HL-60/S4 (cell line): ENCODE measurements at regions not wholly inside any gene's neighbourhood (a gene's known extent, or its start where the extent isn't known, plus 50 kb on each side); places are given as distances from the start of the nearest gene placed in this dataset.

Experiments used
- in situ Hi-C: fragments of 300-500 bp; cut with MboI; formaldehyde crosslinking; loops from 2 replicates; pipeline ENCODE4 v1.14.3; 2022; ENCODE audit warnings: low sequenced_read_pairs

DNA sequence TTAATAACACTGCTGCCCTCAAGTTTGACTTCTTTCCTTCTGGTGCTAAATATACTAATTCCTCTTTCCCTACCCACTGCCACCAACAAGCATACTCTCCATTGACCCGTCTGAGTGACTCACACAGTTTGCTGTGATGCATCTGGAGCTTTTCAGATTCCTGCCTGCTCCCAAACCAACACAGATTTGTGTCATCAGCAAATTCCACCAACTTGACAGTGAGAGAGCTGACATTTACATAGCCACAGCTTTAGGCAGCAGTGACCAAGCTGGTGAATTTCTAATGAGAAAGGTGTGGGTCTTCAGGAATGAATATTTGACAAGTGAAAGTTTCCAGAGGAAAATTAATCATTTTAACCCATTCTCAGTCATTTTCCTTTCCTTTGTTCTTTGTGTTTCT, 96.5 kb upstream of the PRICKLE2 start:
- in situ Hi-C loops, result no loop called here

GRCh38 chr3:64319391-64319790, 94.1 kb upstream of the PRICKLE2 start:
- in situ Hi-C loops, result no loop called here

DNA sequence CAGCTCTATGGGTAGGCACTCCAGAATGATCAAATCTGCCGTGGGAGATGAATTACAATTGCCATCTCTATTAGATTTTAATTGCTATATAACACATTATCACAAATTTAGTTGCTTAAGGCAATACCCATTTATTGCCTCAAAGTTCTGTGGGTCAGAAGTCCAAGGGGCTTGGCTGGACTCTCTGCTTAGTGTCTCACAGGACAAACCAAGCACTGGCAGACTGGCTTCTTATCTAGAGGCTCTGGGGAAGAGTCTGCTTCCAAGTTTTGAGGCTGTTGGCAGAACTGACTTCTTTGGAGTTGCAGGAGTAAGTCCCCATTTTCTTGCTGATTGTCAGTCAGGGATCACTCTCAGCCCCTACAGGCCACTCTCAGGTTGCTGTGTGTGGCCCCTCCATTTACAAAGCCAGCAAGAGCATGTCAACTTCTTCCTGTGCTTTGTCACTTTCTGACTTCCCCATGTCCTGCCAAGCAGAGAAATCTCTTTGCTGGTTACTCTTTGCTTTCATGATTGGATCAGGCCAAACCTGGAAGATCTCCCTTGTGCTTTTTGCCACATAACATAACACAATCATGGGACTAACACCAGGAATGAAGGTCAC, 93.5 kb upstream of the PRICKLE2 start:
- in situ Hi-C loops, result no loop called here

- in situ Hi-C loops, result no loop called here
Measured at GRCh38 chr3:64318001-64318400, 92.7 kb upstream of the PRICKLE2 start.

DNA sequence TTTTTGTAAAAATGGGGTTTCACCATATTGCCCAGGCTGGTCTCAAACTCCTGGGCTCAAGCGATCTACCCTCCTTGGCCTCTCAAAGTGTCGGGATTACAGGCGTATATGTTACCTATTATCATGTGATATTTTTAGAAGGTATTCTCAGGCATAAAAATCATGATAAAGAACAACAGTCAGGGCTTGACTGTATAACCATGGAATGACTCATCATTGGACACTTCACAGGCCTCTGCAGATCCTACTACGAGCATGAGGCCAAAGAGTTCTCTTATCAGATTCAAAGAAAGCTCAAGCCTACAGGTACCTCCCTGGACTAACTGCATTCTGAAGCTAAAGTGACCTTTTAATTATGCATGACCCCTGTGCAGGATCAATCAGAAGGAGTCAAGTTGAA, 91.7 kb upstream of the PRICKLE2 start:
- in situ Hi-C loops, result no loop called here

- in situ Hi-C loops, result no loop called here
Measured at GRCh38 chr3:64311424-64312061, 86.3 kb upstream of the PRICKLE2 start.

DNA sequence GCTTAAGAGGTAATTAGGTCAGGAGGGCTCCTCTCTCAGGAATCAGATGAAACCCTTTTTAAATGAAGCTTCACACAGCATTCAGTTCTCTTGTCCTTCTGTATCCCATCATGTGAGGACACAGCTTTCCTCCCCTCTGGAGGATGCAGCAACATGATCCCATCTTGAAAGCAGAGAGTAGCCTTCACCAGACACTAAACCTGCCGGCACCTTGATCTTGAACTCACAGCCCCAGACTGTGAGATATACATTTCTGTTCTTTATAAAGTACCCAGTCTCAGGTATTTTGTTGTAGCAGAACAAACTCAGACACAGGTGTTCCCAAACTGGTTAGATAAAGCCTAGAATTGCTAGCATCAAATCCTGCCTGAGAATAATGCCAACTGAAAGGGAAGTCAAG, 83.7 kb upstream of the PRICKLE2 start:
- in situ Hi-C loops, result no loop called here

- in situ Hi-C loops, result no loop called here
Measured at GRCh38 chr3:64306745-64307144, 81.5 kb upstream of the PRICKLE2 start.

DNA sequence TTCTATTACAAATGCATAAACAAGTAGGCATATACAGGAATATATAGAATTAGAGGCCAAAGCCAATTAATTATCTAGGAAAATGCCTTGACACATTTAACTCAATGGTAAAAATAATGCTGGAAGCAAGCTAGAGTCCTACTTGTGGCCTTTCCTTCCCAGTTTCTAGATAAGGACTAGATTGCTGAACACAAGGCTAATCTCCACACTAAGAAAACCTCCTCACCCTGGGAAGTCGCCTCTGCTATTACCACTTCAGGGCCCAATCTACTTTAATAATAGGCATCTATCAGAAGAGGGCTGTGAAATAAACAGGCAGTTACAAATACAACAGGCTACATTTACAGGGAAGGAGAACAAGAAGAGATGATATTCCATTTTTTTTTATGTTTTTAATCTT, 80.5 kb upstream of the PRICKLE2 start:
- in situ Hi-C loops, result no loop called here

DNA sequence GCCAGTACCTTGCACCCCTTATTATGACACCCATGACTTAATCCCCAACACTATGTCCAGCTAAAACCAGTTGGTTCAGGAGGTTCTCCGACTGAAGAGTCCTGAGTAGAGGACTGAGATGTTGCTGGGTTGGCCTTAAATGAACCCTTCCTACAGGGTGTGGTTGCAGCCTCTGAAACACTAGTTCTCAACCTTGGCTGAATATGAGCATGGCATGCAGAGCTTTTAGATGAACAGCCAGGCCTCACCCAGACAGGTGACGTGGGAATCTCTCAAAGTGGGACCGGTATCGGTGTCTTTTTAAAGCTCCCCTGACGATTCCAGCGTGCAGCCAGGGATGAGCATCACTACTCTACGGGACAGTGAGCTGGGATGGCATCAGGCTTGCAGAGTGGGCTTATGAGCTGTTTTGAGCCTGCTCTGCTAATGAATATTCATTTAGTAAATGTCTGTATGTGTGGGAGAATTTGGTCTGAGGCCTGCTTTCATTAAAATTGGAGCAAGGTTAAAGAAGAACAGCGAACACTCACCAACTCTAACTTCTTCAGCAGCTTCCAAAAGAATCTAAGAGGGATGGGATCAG, 79.7 kb upstream of the PRICKLE2 start:
- in situ Hi-C loops, result no loop called here

DNA sequence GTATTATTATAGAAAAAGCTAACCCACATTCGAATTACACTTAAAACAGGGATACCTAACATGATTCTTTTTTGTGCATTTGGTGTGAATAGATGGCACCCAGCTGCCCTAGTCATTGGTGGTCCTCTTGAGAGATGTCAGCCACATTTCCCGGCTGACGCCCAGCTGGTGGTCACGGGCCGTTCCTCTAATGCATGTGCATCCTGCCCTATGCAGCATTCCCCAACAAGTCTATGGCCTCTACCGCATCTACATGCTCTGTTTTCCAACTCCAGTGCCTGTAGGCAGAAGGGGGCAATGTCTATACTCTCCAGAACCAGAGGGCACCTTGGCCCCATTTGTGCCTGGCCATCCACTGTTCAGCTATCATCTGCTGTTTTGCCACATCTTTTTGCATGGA, 78.6 kb upstream of the PRICKLE2 start:
- in situ Hi-C loops, result no loop called here

- in situ Hi-C loops, result no loop called here
Measured at GRCh38 chr3:64303401-64303800, 78.1 kb upstream of the PRICKLE2 start.

GRCh38 chr3:64301476-64301875, 76.2 kb upstream of the PRICKLE2 start:
- in situ Hi-C loops, result no loop called here

GRCh38 chr3:64300790-64301423, 75.6 kb upstream of the PRICKLE2 start:
- in situ Hi-C loops, result no loop called here

DNA sequence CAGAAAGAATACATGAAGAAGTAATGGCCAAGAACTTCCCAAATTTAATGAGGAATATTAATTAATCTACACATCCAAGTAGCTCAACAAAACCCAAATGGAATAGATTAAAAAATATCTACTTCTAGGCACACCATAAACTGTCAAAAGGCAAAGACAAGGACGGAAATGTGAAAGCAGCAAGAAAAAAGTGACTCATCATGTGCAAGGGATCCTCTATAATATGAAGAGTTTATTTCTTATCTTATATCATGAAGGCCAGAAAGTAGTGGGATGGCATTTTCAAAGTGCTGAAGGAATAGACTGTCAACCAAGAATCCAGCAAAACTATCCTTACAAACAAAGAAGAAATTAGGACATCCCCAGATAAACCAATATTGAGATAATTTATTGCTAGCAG, 73.9 kb upstream of the PRICKLE2 start:
- in situ Hi-C loops, result no loop called here

- in situ Hi-C loops, result no loop called here
Measured at GRCh38 chr3:64297563-64297962, 72.3 kb upstream of the PRICKLE2 start.

GRCh38 chr3:64295594-64295993, 70.3 kb upstream of the PRICKLE2 start:
- in situ Hi-C loops, result no loop called here

- in situ Hi-C loops, result no loop called here
Measured at GRCh38 chr3:64294771-64295170, 69.5 kb upstream of the PRICKLE2 start.

DNA sequence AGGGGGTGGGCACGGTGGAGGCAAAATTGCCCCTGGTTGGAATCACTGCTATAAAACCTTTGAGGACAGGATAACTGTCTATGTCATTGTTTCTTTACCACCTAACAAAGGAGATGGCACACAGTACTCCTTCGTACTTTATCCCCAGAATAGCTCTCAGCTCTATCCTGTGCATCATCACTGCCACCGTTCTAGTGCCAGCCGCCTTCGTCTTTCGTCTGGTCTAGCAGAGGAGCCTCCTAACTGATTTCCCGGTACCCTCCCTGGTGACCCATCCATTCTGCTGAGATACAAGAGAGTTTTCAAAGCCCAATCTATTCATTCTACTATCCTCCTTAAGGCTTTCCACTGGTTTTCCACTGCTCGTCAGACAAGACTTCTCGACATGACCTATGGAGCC, 67.9 kb upstream of the PRICKLE2 start:
- in situ Hi-C loops, result no loop called here

GRCh38 chr3:64291956-64292355, 66.7 kb upstream of the PRICKLE2 start:
- in situ Hi-C loops, result no loop called here

DNA sequence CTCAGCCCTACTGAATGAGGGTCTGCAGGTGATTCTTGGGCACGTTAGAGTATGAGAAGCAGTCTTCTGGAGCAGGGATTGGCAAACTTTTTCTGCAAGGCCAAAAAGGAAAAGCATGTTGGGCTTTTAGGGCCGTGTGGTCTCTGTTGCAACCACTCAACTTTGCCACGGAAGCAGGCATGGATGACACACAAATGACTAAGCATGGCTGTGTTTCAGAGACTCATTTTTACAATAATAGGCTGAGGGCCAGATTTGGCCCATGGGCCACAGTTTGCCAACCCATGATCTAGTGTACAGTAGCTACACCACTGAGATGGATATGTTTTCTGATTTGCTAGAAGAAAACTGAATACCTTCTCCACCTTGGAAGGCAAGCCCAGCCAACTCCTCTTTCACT, 66.1 kb upstream of the PRICKLE2 start:
- in situ Hi-C loops, result no loop called here

DNA sequence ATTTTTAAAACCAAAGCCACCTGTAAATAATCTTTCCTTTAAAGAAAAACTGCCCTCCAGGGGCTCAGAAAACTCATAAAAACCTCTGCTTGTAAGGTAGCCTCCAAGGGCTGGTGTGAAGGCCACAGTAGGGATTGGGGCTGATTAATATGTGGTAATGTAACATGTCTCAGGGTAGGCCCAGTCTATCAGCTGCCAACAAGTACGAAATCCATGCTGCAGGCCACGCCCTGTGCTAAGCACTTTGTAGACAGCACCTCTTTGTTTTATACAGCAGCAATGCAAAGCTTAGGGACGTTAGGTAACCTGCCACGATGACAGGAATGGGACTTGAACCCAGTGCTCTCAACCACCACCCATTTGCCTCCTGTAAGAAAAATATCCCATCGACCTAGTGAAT, 65.6 kb upstream of the PRICKLE2 start:
- in situ Hi-C loops, result no loop called here
